ENCODE measurements at regions not wholly inside any gene's neighbourhood (a gene's known extent, or its start where the extent isn't known, plus 50 kb on each side); places are given as distances from the start of the nearest gene placed in this dataset.

DNA sequence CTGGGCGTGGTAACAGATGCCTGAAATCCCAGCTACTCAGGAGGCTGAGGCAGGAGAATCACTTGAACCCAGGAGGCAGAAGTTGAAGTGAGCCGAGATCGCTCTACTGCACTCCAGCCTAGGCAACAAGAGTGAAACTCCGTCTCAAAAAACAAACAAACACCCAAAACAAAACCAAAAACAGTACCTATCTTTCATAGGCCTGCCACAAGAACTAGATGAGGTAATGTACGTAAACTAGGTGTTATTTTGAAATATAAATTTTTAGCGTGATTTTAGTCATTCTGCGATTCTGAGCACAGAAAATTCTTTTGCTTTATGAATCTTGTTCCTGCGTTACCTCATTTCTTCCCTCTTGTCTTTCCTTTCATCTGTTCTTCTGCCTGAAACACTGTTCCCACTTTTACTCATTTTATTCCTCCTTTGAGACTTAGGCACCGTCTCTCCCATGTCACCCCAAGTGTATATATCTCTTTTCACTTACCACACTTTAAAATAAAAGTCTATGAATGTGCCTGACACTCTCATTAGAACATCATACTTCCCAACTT is 238.2 kb upstream of the HTR2A start:
- Histone ChIP-seq H3K4me1 (ENCODE audit: insufficient read depth) (no peaks in the 10 kb centered on the region), H2AFZ (no peak overlapping the region), H3K27ac (no peak overlapping the region), H3K79me2 (no peaks in the 10 kb centered on the region), H3K36me3 (replicated peaks; ENCODE audit: insufficient read depth, low read depth) (no peaks in the 10 kb centered on the region), H3K4me3 (no peak overlapping the region), H3K9me3 (ENCODE audit: low read depth) (no peaks in the 10 kb centered on the region), H3K9me2 (replicated peaks; ENCODE audit: insufficient read depth) (no peaks in the 10 kb centered on the region), H3K4me2 (no peak overlapping the region), H3K27me3 (no peaks in the 10 kb centered on the region), H4K20me1 (ENCODE audit: insufficient read depth, poor library complexity, severe bottlenecking) (no peaks in the 10 kb centered on the region)
- TF ChIP-seq EZH2phosphoT487 (IDR thresholded peaks at IDR 0.05; ENCODE audit: low read depth, severe bottlenecking, unreplicated experiment): no peak
- TF ChIP-seq EZH2 (IDR thresholded peaks at IDR 0.05; ENCODE audit: borderline replicate concordance): no peak
- TF ChIP-seq, protein P1, sequence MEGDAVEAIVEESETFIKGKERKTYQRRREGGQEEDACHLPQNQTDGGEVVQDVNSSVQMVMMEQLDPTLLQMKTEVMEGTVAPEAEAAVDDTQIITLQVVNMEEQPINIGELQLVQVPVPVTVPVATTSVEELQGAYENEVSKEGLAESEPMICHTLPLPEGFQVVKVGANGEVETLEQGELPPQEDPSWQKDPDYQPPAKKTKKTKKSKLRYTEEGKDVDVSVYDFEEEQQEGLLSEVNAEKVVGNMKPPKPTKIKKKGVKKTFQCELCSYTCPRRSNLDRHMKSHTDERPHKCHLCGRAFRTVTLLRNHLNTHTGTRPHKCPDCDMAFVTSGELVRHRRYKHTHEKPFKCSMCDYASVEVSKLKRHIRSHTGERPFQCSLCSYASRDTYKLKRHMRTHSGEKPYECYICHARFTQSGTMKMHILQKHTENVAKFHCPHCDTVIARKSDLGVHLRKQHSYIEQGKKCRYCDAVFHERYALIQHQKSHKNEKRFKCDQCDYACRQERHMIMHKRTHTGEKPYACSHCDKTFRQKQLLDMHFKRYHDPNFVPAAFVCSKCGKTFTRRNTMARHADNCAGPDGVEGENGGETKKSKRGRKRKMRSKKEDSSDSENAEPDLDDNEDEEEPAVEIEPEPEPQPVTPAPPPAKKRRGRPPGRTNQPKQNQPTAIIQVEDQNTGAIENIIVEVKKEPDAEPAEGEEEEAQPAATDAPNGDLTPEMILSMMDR (IDR thresholded peaks at IDR 0.05; ENCODE audit: poor library complexity): no peak
- WGBS (ENCODE audit: low lambda C conversion rate, missing lambda C conversion rate): 88% methylated on average over 9 of the region's 9 CpGs
- DNase-seq (ENCODE audit: low spot score): no peak

GRCh38 chr13:47133011-47133445 is 236.2 kb upstream of the HTR2A start:
- Histone ChIP-seq H2AFZ (no peak overlapping the region), H3K27ac (no peak overlapping the region), H3K79me2 (no peaks in the 10 kb centered on the region), H3K4me1 (ENCODE audit: insufficient read depth) (no peaks in the 10 kb centered on the region), H4K20me1 (ENCODE audit: insufficient read depth, poor library complexity, severe bottlenecking) (no peaks in the 10 kb centered on the region), H3K9me2 (replicated peaks; ENCODE audit: insufficient read depth) (no peaks in the 10 kb centered on the region), H3K27me3 (no peaks in the 10 kb centered on the region), H3K4me2 (no peak overlapping the region), H3K9me3 (ENCODE audit: low read depth) (no peaks in the 10 kb centered on the region), H3K36me3 (replicated peaks; ENCODE audit: insufficient read depth, low read depth) (no peaks in the 10 kb centered on the region), H3K4me3 (no peak overlapping the region)
- 38% methylated on average over 1 of the region's 1 CpG for WGBS (ENCODE audit: low lambda C conversion rate, missing lambda C conversion rate)
- TF ChIP-seq EZH2phosphoT487 (IDR thresholded peaks at IDR 0.05; ENCODE audit: low read depth, severe bottlenecking, unreplicated experiment): no peak
- TF ChIP-seq, protein P1 (IDR thresholded peaks at IDR 0.05; ENCODE audit: poor library complexity): no peak
- TF ChIP-seq EZH2 (IDR thresholded peaks at IDR 0.05; ENCODE audit: borderline replicate concordance): no peak
- DNase-seq (ENCODE audit: low spot score): no peak

- TF ChIP-seq EZH2 (IDR thresholded peaks at IDR 0.05; ENCODE audit: borderline replicate concordance) (no peak), EZH2phosphoT487 (IDR thresholded peaks at IDR 0.05; ENCODE audit: low read depth, severe bottlenecking, unreplicated experiment) (no peak)
- TF ChIP-seq, protein P1 (IDR thresholded peaks at IDR 0.05; ENCODE audit: poor library complexity): no peak
- Histone ChIP-seq H3K27me3 (no peaks in the 10 kb centered on the region), H3K9me2 (replicated peaks; ENCODE audit: insufficient read depth) (no peaks in the 10 kb centered on the region), H2AFZ (no peak overlapping the region), H3K79me2 (no peaks in the 10 kb centered on the region), H3K36me3 (replicated peaks; ENCODE audit: insufficient read depth, low read depth) (no peaks in the 10 kb centered on the region), H3K4me3 (no peak overlapping the region), H3K9me3 (ENCODE audit: low read depth) (no peaks in the 10 kb centered on the region), H3K4me2 (no peak overlapping the region), H3K27ac (no peak overlapping the region), H4K20me1 (ENCODE audit: insufficient read depth, poor library complexity, severe bottlenecking) (no peaks in the 10 kb centered on the region), H3K4me1 (ENCODE audit: insufficient read depth) (no peaks in the 10 kb centered on the region)
- no peak for DNase-seq (ENCODE audit: low spot score)
- WGBS (ENCODE audit: low lambda C conversion rate, missing lambda C conversion rate): 82% methylated on average over 2 of the region's 2 CpGs
These were observed 232.6 kb upstream of the HTR2A start for GRCh38 chr13:47129461-47129860.

Measured in hepatocyte (in vitro differentiated cells).